ENCODE measurements at regions not wholly inside any gene's neighbourhood (a gene's known extent, or its start where the extent isn't known, plus 50 kb on each side); places are given as distances from the start of the nearest gene placed in this dataset.
A peak's percentile ranks its signal among the peaks of the same experiment; 100 is the strongest.
"Not testable (repeated sequence)": the region's sequence is repeated elsewhere in the genome, so short reads cannot be mapped to it uniquely, and the experiment has no call there.

GRCh38 chr6:27049863-27050781, 197.4 kb upstream of the PRSS16 start:
- DNase-seq (ENCODE audit: low read depth, low spot score), result no peak

GRCh38 chr6:27052082-27052730, 195.3 kb upstream of the PRSS16 start:
- not testable (repeated sequence) for DNase-seq (ENCODE audit: low read depth, low spot score)

- DNase-seq (ENCODE audit: low read depth, low spot score), result no peak
Measured at GRCh38 chr6:27052731-27053082, 194.8 kb upstream of the PRSS16 start.

- no peak for DNase-seq (ENCODE audit: low read depth, low spot score)
Measured at GRCh38 chr6:27053738-27054137, 193.8 kb upstream of the PRSS16 start.

GRCh38 chr6:27056615-27057014, 190.9 kb upstream of the PRSS16 start:
- DNase-seq (ENCODE audit: low read depth, low spot score), result no peak

GRCh38 chr6:27059621-27060425, 187.7 kb upstream of the PRSS16 start:
- no peak for DNase-seq (ENCODE audit: low read depth, low spot score)

GRCh38 chr6:27061235-27061993, 186.1 kb upstream of the PRSS16 start:
- DNase-seq (ENCODE audit: low read depth, low spot score), result no peak

GRCh38 chr6:27062755-27063154, 184.7 kb upstream of the PRSS16 start:
- no peak for DNase-seq (ENCODE audit: low read depth, low spot score)

GRCh38 chr6:27065183-27065582, 182.3 kb upstream of the PRSS16 start:
- DNase-seq (ENCODE audit: low read depth, low spot score), result no peak

- no peak for DNase-seq (ENCODE audit: low read depth, low spot score)
Measured at GRCh38 chr6:27066381-27066780, 181.1 kb upstream of the PRSS16 start.

GRCh38 chr6:27066802-27067201, 180.7 kb upstream of the PRSS16 start:
- no peak for DNase-seq (ENCODE audit: low read depth, low spot score)

GRCh38 chr6:27073441-27073840, 174.1 kb upstream of the PRSS16 start:
- DNase-seq (ENCODE audit: low read depth, low spot score), result no peak

- no peak for DNase-seq (ENCODE audit: low read depth, low spot score)
Measured at GRCh38 chr6:27076116-27076515, 171.4 kb upstream of the PRSS16 start.

GRCh38 chr6:27078734-27079357, 168.7 kb upstream of the PRSS16 start:
- no peak for DNase-seq (ENCODE audit: low read depth, low spot score)

- DNase-seq (ENCODE audit: low read depth, low spot score), result no peak
Measured at GRCh38 chr6:27081188-27081587, 166.3 kb upstream of the PRSS16 start.

- DNase-seq (ENCODE audit: low read depth, low spot score), result no peak
Measured at GRCh38 chr6:27081931-27082330, 165.6 kb upstream of the PRSS16 start.

- DNase-seq (ENCODE audit: low read depth, low spot score), result no peak
Measured at GRCh38 chr6:27088068-27088467, 159.4 kb upstream of the PRSS16 start.

GRCh38 chr6:27091661-27092315, 155.7 kb upstream of the PRSS16 start:
- DNase-seq (ENCODE audit: low read depth, low spot score), result peak; percentile 29

- no peak for DNase-seq (ENCODE audit: low read depth, low spot score)
Measured at GRCh38 chr6:27092316-27092692, 155.2 kb upstream of the PRSS16 start.

- DNase-seq (ENCODE audit: low read depth, low spot score), result no peak
Measured at GRCh38 chr6:27095914-27096313, 151.6 kb upstream of the PRSS16 start.
